ENCODE measurements at regions not wholly inside any gene's neighbourhood (a gene's known extent, or its start where the extent isn't known, plus 50 kb on each side); places are given as distances from the start of the nearest gene placed in this dataset.
"Not testable (repeated sequence)": the region's sequence is repeated elsewhere in the genome, so short reads cannot be mapped to it uniquely, and the experiment has no call there.

GRCh38 chr13:80497439-80497838 is 156.5 kb upstream of the SPRY2 start:
- DNase-seq (ENCODE audit: low spot score) = no peak
- H3K79me2 ChIP-seq = no peaks in the 10 kb centered on the region
- H3K27me3 ChIP-seq = no peaks in the 10 kb centered on the region
- H3K9me3 ChIP-seq (ENCODE audit: low read depth) = no peaks in the 10 kb centered on the region
- TF ChIP-seq CTCF (IDR thresholded peaks at IDR 0.05; ENCODE audit: poor library complexity) (no peak), EZH2 (IDR thresholded peaks at IDR 0.05; ENCODE audit: borderline replicate concordance) (no peak), EZH2phosphoT487 (IDR thresholded peaks at IDR 0.05; ENCODE audit: low read depth, severe bottlenecking, unreplicated experiment) (no peak)
- H2AFZ ChIP-seq = no peak overlapping the region
- no peaks in the 10 kb centered on the region for H3K4me1 ChIP-seq (ENCODE audit: insufficient read depth)
- no peaks in the 10 kb centered on the region for H3K36me3 ChIP-seq (replicated peaks; ENCODE audit: insufficient read depth, low read depth)
- no peak overlapping the region for H3K4me3 ChIP-seq
- no peaks in the 10 kb centered on the region for H3K9me2 ChIP-seq (replicated peaks; ENCODE audit: insufficient read depth)
- H3K27ac ChIP-seq = no peak overlapping the region
- no peak overlapping the region for H3K4me2 ChIP-seq
- 33% methylated on average over 1 of the region's 1 CpG for WGBS (ENCODE audit: low lambda C conversion rate, missing lambda C conversion rate)
- H4K20me1 ChIP-seq (ENCODE audit: insufficient read depth, poor library complexity, severe bottlenecking) = no peaks in the 10 kb centered on the region

- H2AFZ ChIP-seq = no peak overlapping the region
- H3K9me3 ChIP-seq (ENCODE audit: low read depth) = no peaks in the 10 kb centered on the region
- no peaks in the 10 kb centered on the region for H3K9me2 ChIP-seq (replicated peaks; ENCODE audit: insufficient read depth)
- DNase-seq (ENCODE audit: low spot score) = no peak
- no peaks in the 10 kb centered on the region for H3K36me3 ChIP-seq (replicated peaks; ENCODE audit: insufficient read depth, low read depth)
- H4K20me1 ChIP-seq (ENCODE audit: insufficient read depth, poor library complexity, severe bottlenecking) = no peaks in the 10 kb centered on the region
- no peak overlapping the region for H3K4me2 ChIP-seq
- H3K27me3 ChIP-seq = no peaks in the 10 kb centered on the region
- no peaks in the 10 kb centered on the region for H3K79me2 ChIP-seq
- TF ChIP-seq EZH2 (IDR thresholded peaks at IDR 0.05; ENCODE audit: borderline replicate concordance) (no peak), EZH2phosphoT487 (IDR thresholded peaks at IDR 0.05; ENCODE audit: low read depth, severe bottlenecking, unreplicated experiment) (no peak), CTCF (IDR thresholded peaks at IDR 0.05; ENCODE audit: poor library complexity) (no peak)
- H3K27ac ChIP-seq = no peak overlapping the region
- 81% methylated on average over 5 of the region's 5 CpGs for WGBS (ENCODE audit: low lambda C conversion rate, missing lambda C conversion rate)
- no peaks in the 10 kb centered on the region for H3K4me1 ChIP-seq (ENCODE audit: insufficient read depth)
- no peak overlapping the region for H3K4me3 ChIP-seq
Measured at GRCh38 chr13:80496721-80497397, 155.9 kb upstream of the SPRY2 start.

GRCh38 chr13:80490491-80490943 is 149.6 kb upstream of the SPRY2 start:
- H3K4me3 ChIP-seq; H3K79me2 ChIP-seq; H2AFZ ChIP-seq; H3K4me2 ChIP-seq; DNase-seq (ENCODE audit: low spot score); H3K36me3 ChIP-seq (replicated peaks; ENCODE audit: insufficient read depth, low read depth); H4K20me1 ChIP-seq (ENCODE audit: insufficient read depth, poor library complexity, severe bottlenecking); H3K4me1 ChIP-seq (ENCODE audit: insufficient read depth); H3K27me3 ChIP-seq; H3K9me2 ChIP-seq (replicated peaks; ENCODE audit: insufficient read depth); H3K9me3 ChIP-seq (ENCODE audit: low read depth); H3K27ac ChIP-seq: not testable (repeated sequence)
- 89% methylated on average over 29 of the region's 36 CpGs for WGBS (ENCODE audit: low lambda C conversion rate, missing lambda C conversion rate)

DNA sequence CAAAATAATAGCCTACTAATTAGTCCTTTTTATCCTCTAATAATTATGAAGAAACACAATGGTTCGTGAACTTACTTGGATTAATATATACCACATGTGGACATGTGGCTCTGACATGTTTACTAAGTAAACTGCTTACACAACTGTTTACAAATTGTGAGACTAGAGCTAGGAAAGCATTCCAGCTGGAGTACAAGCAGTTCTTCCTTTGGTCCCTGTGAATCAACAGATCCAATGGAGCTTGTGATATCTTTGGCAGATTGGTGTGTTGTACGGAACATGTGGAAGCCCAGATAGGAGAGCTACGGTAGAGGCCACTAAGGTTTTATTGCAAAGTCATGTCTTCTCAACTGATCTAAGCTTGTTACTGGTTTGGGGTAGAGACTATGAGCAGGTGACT is 145.5 kb upstream of the SPRY2 start:
- no peaks in the 10 kb centered on the region for H3K4me1 ChIP-seq (ENCODE audit: insufficient read depth)
- no peak overlapping the region for H3K4me2 ChIP-seq
- no peak for DNase-seq (ENCODE audit: low spot score)
- H3K27ac ChIP-seq = no peak overlapping the region
- H3K9me2 ChIP-seq (replicated peaks; ENCODE audit: insufficient read depth) = no peaks in the 10 kb centered on the region
- 57% methylated on average over 3 of the region's 3 CpGs for WGBS (ENCODE audit: low lambda C conversion rate, missing lambda C conversion rate)
- H4K20me1 ChIP-seq (ENCODE audit: insufficient read depth, poor library complexity, severe bottlenecking) = no peaks in the 10 kb centered on the region
- TF ChIP-seq CTCF (IDR thresholded peaks at IDR 0.05; ENCODE audit: poor library complexity) (no peak), EZH2 (IDR thresholded peaks at IDR 0.05; ENCODE audit: borderline replicate concordance) (no peak), EZH2phosphoT487 (IDR thresholded peaks at IDR 0.05; ENCODE audit: low read depth, severe bottlenecking, unreplicated experiment) (no peak)
- no peaks in the 10 kb centered on the region for H3K9me3 ChIP-seq (ENCODE audit: low read depth)
- H3K4me3 ChIP-seq = no peak overlapping the region
- no peaks in the 10 kb centered on the region for H3K36me3 ChIP-seq (replicated peaks; ENCODE audit: insufficient read depth, low read depth)
- no peaks in the 10 kb centered on the region for H3K79me2 ChIP-seq
- H2AFZ ChIP-seq = no peak overlapping the region
- no peaks in the 10 kb centered on the region for H3K27me3 ChIP-seq

Measured in hepatocyte (in vitro differentiated cells).